ENCODE measurements at regions not wholly inside any gene's neighbourhood (a gene's known extent, or its start where the extent isn't known, plus 50 kb on each side); places are given as distances from the start of the nearest gene placed in this dataset.

DNA sequence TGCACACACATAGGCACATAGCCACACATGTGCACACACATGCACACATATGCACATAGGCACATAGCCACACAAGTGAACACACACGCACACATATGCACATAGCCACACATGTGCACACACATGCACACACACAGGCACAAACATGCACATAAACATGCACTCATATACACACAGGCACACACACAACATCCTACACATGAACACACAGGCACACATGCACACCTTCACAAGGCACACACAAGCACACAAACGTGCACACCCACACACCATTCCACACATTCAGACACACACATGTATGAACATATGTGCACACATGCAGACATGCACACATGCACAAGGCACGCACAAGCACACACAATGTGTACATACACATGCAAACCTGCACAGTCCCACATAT, 484.7 kb downstream of the IRX1 start:
- H3K4me1 ChIP-seq, result no peaks in the 10 kb centered on the region

GRCh38 chr5:4081059-4081458, 485.4 kb downstream of the IRX1 start:
- intact Hi-C loops (cut with DNase I), result no loop called here
- DNase-seq (ENCODE audit: low spot score in 2 of 2), result no peak
- no peak for TF ChIP-seq CTCF (IDR thresholded peaks at IDR 0.05)

More for the DNA sequence above, 484.7 kb downstream of the IRX1 start:
- intact Hi-C loops (cut with DNase I), result no loop called here
- H3K27me3 ChIP-seq, result no peaks in the 10 kb centered on the region
- TF ChIP-seq CTCF (IDR thresholded peaks at IDR 0.05), result no peak
- no peaks in the 10 kb centered on the region for H3K9me3 ChIP-seq
- H3K27ac ChIP-seq, result no peak overlapping the region
- no peak for DNase-seq (ENCODE audit: low spot score in 2 of 2)
- H3K36me3 ChIP-seq, result no peaks in the 10 kb centered on the region
- H3K4me3 ChIP-seq, result no peak overlapping the region

GRCh38 chr5:4081466-4081865, 485.8 kb downstream of the IRX1 start:
- Histone ChIP-seq H3K27ac (no peak overlapping the region), H3K36me3 (no peaks in the 10 kb centered on the region), H3K4me3 (no peak overlapping the region), H3K4me1 (no peaks in the 10 kb centered on the region), H3K9me3 (no peaks in the 10 kb centered on the region), H3K27me3 (no peaks in the 10 kb centered on the region)
- no peak for DNase-seq (ENCODE audit: low spot score in 2 of 2)
- TF ChIP-seq CTCF (IDR thresholded peaks at IDR 0.05), result no peak
- intact Hi-C loops (cut with DNase I), result no loop called here

More at GRCh38 chr5:4081059-4081458, 485.4 kb downstream of the IRX1 start:
- H3K4me1 ChIP-seq, result no peaks in the 10 kb centered on the region
- H3K27me3 ChIP-seq, result no peaks in the 10 kb centered on the region
- no peak overlapping the region for H3K4me3 ChIP-seq
- no peaks in the 10 kb centered on the region for H3K36me3 ChIP-seq
- no peaks in the 10 kb centered on the region for H3K9me3 ChIP-seq
- no peak overlapping the region for H3K27ac ChIP-seq

- no peak for TF ChIP-seq CTCF (IDR thresholded peaks at IDR 0.05)
- Histone ChIP-seq H3K27me3 (no peaks in the 10 kb centered on the region), H3K9me3 (no peaks in the 10 kb centered on the region), H3K27ac (no peak overlapping the region), H3K4me1 (no peaks in the 10 kb centered on the region), H3K36me3 (no peaks in the 10 kb centered on the region), H3K4me3 (no peak overlapping the region)
- no peak for DNase-seq (ENCODE audit: low spot score in 2 of 2)
- intact Hi-C loops (cut with DNase I), result no loop called here
Measured at GRCh38 chr5:4082966-4083564, 487.4 kb downstream of the IRX1 start.

DNA sequence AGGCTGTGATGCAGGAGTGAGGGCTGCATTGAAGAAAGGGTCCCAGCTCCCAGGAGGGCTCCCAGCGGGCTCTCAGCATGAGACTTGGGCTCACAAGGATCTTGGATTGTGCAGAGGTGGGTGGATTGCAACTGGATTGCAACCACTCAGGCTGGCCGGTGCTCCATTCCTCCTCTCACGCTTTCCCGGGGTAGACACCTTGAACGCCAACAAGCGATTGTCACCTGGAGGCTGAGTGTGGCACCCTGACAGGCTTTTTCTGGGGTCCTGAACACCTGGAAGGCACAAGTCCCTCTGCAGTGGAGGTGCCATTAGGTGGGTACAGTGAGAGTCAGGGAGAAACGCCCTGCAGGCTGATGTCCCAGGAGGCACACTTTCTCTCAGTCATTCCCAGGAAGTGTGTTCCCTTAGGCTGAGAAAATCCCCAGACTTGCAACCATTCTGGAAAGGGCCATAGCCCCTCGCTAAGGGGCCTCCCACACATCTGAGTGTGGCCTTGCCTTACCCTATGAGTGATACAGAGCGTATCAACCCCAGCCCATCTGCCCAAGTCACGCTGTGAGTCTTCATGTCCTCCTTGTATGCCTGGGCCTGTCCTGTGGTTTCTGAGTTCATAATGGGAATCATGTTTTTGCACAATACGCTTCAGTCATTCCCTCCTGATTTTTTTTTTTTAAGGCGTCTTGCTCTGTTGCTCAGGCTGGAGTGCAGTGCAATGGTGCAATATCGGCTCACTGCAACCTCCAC, 488.1 kb downstream of the IRX1 start:
- Histone ChIP-seq H3K9me3 (no peaks in the 10 kb centered on the region), H3K27ac (no peak overlapping the region), H3K4me1 (no peaks in the 10 kb centered on the region), H3K36me3 (no peaks in the 10 kb centered on the region), H3K27me3 (no peaks in the 10 kb centered on the region), H3K4me3 (no peak overlapping the region)
- TF ChIP-seq CTCF (IDR thresholded peaks at IDR 0.05), result no peak
- no peak for DNase-seq (ENCODE audit: low spot score in 2 of 2)
- intact Hi-C loops (cut with DNase I), result no loop called here
